Renal pelvis (tissue), 1 donor: ENCODE measurements at regions not wholly inside any gene's neighbourhood (a gene's known extent, or its start where the extent isn't known, plus 50 kb on each side); places are given as distances from the start of the nearest gene placed in this dataset.
"Not testable (repeated sequence)": the region's sequence is repeated elsewhere in the genome, so short reads cannot be mapped to it uniquely, and the experiment has no call there.

ENCODE experiments used
- DNase-seq: peaks from one replicate; pipeline ENCODE4 v3.0.0-alpha.2; 2013

DNA sequence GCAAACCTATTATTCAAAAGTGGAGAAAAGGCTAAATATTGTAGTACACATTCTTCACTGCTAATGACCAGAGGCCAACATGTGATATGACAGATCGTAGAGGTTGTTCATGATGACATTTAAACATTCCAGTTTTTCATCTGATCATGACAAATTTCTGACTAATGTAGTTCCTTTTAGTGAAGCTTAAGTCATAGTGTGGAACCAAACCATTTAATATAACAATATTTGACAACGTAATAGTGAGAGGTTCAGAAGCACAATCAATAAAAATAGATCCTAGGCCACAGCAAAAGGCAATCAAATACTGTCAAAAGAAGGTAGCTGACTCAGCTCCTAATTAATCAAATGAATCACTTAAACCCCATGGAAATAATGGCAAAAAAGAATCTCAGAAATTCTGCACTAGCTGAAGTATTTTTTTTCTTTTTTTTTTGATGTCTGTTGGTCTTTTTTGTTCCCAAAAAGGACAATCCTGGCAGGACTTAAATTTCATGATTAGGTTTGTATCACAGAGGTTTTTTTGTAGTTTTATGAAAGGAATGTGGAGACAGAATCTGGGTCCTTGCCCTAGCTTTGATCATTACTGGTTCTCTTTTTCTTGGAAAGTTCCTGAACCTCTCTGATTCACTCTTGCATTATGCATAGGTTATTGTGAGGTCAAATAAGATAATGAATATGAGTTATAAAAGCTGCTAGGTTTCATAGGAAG lies 795.0 kb downstream of the DTWD2 start:
- DNase-seq = no peak

DNA sequence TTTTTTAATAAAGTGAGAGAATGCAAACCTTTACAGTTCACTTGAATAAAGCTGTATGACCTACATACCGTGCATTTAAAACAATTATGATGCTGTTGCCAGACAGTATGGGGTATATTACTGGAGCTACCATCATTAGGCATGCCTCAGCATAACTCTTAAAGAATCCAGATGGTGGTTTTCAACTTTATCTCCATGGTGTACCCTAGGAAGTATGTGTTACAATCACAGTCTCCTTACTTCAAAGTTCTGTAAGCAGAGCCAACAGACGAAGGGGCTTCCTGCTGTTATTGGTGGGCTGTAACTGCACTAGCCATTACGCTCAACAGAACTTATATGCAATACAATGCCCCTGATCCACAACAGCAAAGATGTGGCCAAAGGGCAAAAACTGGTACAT lies 803.3 kb downstream of the DTWD2 start:
- peak; percentile 14 for DNase-seq

DNA sequence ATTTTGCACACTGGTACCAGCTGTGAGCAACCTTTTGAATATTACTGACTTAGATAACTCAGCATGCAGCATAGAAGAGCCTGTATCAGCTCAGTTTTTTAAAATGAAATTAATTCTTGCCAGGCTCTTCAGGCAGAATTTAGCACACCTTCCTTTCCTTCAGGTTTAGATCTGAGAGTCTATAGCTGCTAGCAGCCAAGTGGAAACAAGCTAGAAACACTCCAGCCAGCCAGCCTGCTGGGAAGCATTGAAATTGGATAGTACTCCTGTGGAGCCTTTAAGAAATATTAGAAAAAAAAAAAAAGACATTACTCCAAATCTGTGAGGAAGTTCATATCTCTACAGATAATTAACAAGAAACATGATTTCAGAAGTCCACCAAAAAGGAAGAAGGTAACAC lies 812.2 kb downstream of the DTWD2 start:
- no peak for DNase-seq

DNA sequence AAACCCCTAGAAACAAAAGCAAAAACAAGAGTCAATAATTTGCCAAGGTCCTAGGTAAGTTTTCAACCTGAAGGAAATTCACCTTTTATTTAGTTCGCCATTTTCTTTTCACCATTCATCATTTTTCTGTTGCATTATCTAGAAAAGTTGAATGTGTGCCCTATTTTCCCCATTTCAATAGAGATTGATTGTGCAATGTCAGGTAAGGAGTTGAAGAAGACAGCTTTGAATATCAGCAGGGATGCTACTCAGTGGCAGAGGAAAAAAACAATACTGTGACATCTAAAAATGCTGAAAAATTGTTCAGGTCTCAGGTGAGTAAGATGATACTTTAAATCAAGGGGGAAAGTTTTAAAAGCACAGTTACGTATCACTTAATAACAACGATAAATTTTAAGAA lies 813.7 kb downstream of the DTWD2 start:
- DNase-seq = no peak

DNA sequence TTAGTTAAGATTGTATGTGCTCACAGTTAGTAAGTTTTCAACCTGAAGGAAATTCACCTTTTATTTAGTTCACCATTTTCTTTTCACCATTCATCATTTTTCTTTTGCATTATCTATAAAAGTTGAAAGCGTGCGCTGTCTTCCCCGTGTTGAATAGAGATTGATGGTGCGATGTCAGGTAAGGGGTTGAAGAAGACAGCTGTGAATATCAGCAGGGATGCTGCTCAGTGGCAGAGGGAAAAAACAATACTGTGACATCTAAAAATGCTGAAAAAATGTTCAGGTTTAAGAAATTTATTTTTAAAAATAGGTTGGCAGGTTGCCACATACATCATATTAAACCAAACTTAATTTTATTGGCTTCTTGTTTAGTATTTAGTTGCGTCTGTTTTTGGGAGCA lies 815.0 kb downstream of the DTWD2 start:
- DNase-seq = no peak

DNA sequence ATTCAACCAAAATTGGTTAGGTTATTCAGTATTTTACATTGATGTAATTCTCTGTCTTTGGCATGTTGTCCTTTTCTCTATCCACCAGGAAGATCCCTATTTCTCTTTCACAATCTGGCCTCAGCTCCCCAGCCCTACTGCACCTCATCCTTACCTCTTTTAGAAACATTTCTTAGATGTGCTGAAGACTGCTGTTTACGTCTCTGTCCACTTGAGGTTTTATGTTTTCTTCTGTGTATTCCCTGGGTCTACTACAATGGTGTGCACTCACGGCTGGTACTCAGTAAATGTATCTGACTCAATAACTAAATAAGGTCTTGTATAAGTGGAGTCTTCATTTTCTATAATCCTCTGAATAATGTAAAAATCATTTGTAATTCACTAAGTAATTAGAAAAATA lies 822.7 kb downstream of the DTWD2 start:
- DNase-seq = no peak

DNA sequence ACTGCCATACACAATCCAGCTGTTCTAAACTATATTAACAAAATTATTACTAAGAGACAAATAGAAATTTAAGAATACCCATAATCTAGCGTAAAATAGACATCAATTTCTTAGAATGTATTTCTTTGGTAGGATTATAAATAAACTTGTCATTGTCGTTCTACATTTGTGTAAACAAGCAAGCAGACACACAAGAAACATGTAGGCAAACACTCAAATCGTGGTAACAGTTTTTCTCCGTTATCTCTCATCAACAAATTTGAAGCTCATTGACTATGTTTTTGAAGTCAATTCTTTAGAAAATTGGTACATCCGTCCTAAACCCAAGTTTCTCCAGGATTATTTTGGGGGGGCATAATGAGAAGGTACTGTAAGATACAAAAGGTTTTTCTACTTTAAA lies 832.2 kb downstream of the DTWD2 start:
- no peak for DNase-seq

DNA sequence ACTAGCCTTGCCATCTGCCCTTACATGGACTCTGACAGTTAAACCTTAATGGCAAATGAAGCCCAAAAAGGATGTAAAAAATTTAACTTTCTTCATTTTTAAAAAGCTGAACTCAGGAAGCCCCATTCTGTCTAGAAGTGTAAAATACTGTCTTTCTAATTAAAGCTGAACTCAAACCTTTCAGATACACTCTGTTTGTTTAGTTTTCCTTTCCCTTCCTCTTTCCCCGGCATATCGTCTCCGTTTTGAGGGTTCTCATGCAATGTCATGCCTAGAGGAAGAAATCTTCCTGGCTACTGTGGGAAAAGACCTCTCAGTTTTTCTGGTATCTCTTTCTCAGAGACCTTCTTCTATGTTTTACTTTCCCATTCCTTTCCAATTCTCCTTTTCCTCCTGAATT lies 841.5 kb downstream of the DTWD2 start:
- DNase-seq = no peak

DNA sequence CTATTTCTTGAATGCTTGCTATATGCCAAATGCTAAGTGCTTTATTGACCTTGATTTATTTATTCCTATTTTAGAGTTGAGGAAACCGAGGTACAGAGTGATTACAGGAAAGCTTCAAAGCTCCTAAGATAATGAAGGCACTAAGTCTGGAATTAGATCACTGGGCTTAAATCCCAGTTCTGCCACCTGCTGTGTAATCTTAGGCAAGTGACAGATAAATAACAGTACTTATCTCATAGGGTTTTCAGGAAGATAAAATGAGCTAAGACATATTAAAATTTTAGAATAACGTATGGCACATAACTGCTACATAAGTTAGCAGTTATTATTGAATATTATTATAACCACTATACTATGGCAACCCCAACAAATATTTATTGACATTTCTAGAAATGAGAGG lies 843.8 kb downstream of the DTWD2 start:
- DNase-seq = no peak

DNA sequence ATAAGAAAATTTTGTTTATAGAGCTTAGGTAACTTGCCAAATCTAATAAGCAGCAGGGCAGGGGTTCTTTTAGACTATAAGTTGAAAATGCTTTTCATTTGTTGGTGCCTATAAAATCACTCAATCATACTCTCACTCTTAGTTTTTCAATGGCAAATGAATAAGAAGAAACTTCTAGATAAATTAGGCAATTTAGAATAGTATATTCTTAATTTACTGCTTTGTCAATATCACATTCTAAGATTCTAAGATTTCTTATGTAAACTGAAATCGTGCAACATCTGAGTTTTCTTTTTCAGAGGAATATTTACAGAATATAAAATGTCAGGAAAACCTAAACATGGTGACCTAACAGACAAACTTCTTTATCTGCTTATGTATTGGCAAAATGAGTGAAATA lies 849.0 kb downstream of the DTWD2 start:
- no peak for DNase-seq

DNA sequence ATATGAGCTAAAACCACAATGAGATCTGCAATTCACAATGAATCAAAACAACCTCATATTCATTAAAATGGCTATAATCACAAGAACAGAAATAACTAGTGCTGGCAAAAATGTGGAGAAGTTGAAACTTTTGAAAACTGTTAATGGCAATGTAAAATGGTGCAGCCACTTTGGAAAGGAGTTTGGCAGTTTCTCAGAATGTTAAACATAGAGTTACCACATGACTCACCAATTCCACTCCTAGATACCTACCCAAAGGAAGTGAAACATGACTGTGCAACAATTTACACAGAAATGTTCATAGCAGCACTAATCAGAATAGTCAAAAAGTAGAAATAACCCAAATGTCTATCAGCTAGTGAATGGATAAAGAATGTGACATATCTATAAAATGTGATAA lies 862.2 kb downstream of the DTWD2 start:
- no peak for DNase-seq

DNA sequence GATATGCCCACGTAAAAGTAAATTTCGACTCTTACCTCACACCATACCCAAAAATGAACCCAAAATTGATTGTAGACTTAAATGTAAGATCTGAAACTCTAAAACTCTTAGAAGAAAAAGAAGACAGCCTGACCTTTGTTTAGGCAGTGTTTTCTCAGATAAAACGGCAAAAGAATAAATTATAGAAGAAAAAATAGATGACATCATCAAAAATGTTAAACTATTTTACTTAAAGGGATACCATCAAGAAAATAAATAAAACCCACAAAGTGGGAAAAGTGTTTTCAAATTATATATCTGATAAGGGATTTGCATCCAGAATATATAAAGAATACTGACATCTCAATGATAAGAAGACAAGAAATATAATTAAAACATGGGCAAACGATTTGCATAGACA lies 862.7 kb downstream of the DTWD2 start:
- no peak for DNase-seq

DNA sequence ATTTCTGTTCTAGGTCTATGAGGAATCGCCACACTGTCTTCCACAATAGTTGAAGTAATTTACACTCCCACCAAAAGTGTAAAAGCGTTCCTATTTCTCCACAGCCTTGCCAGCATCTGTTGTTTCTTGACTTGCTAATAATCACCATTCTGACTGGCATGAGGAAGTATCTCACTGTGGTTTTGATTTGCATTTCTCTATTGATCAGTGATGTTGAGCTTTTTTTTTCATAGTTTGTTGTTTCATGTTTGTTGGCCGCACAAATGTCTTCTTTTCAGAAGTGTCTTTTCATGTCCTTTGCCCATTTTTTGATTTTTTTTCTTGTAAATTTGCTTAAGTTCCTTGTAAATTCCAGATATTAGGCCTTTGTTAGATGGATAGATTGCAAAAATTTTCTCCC lies 867.1 kb downstream of the DTWD2 start:
- DNase-seq = no peak

DNA sequence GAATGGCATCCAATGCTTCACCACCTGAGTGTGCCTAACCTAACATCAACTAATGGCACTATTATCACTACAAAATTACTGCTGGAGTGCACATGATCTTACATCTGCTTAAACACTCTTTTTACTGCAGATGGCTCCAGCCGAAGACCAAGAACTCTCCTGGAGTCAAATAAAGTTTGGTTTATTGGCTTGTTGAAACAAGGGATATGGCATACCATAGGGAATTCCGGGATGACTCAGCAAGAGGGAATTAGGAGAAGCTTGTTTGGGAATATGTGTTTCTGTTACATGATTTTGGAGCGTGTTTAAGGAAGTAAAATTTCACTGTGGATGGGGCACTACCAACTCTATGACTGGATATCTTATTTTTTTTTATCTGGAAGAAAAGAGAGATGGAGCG lies 872.6 kb downstream of the DTWD2 start:
- DNase-seq = no peak

DNA sequence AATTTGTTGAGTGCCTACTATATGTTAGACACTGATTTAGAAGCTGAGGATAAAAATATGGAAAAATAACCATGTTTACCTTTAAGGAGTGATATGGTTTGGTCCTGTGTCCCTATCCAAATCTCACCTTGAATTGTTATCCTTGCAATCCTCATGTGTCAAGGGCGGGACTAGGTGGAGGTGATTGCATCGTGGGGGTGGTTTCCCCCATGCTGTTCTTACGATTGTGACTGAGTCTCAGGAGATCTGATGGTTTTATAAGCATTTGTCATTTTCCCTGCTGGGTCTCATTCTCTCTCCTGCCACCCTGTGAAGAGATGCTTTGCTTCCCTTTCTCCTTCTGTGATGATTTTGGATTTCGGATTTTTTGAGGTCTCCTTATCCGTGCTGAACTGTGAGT lies 876.4 kb downstream of the DTWD2 start:
- DNase-seq = no peak

DNA sequence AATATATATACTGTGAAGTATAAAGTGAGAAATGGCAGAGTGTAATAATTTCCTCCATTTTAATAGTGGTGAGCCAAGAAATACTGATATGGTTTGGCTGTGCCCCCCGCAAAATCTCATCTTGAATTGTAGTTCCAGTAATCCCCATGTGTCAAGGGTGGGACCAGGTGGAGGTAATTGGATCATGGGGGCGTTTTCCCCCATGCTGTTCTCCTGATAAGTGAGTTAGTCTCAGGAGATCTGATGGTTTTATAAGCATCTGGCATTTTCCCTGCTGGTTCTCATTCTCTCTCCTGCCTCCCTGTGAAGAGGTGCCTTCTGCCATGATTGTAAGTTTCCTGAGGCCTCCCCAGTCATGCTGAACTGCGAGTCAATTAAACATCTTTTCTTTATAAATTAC lies 881.1 kb downstream of the DTWD2 start:
- not testable (repeated sequence) for DNase-seq

DNA sequence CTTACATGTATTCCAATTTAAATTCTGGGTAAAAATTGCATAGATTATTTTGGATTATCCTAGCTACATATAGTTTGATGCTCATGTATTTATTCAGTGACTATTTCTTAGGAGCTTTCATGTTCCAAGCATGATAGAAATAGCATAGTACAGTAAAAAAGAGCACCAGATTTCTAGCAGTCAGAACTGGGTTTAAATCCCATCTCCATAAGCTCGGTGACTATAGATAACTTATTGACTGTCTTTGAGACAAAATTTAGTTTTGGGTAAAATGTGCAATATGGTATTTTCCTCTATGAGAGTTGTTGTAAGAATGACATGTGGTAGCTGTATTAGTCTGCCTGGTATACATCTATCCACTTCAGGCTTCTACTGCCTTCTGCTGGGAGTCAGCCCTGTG lies 889.6 kb downstream of the DTWD2 start:
- no peak for DNase-seq

DNA sequence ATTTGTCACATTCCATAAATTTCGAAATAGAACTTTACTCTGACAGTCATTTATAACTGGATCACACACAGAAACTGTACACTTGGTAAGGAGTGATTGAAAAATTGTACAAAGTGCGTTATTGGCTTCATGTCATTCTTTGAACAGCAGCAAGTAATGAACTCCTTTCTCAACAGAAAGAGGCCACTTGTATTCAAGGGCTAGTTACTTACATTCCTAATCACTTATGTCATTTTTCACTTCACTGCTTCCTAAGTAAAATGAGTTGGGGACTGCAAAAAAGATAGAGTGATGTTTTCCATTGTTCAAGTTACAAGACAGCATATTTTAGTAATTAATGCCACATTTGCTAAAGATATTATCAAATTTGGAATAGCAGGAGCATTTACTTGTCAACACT lies 893.2 kb downstream of the DTWD2 start:
- no peak for DNase-seq

DNA sequence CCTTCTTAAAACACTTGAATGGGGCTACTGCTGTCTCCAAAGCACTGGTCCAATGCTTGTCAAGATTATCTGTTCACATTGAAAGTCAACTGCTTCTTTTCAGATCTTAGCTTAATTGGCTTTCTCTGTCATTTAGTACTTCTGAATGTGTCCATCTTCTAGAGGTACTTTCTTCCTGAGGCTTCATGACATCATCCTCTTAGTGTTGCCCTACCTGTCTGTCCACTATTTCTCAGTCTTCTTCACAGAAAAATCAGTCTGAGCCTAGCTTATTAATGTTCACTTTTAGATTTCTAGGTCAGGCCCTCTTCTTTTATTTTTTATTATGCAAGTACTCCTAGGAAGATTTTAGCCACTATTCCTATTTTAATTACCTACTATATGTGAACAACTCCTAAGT lies 899.9 kb downstream of the DTWD2 start:
- no peak for DNase-seq

DNA sequence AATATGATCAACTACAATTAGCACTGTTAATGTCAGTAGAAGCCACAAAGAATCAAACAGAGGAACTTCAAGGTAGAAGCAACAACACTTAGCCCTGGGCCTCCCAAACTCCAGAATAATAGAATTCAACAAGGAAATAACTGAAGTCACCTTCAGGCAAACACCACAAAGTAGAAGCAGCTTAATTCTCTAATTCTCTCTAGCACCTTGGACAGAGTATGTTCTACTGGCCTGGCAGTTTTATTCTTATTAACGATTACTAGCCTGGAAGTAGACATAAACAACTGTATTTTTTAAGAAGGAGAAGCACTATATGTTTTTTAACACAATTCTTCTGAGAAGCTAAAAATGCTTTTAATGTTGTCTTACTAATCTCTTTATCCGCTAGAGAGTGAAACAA lies 911.9 kb downstream of the DTWD2 start:
- DNase-seq = no peak

DNA sequence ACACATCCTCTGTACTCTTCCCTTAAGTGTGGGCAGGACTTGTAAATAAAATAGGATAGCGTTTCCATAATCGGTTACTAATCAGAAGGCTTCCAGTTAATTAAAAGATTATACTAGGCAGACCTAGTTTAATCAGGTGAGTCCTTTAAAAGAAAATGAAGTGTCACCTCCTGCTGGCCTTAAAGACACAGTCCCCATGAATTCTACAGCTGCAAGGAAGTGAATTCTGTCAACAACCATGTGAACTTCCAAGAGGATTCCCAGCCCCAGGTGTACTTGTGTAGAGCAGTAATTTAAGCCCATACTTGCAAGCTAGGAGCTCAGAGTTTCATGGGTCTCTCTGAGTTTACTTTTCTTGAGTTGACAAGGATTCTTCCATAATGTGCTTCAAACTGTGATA lies 918.3 kb downstream of the DTWD2 start:
- no peak for DNase-seq

DNA sequence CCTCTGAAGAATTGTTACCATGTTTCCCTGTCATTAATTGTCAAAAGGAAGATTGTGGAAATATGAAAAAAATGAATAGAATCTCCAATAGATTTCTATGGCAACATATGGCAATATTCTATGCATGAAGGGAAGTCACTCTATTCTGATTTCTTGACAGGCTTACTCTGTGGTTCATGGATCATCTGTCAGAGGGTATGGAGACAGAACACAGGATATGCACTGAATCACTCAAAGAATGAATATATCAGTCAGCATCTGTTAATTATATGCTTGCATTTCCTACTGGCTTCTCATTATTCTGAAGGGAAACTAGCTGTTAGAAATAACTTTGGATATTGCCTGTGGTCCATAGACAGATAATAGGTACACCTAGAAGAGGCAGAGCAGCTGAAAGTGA lies 918.9 kb downstream of the DTWD2 start:
- DNase-seq = no peak

DNA sequence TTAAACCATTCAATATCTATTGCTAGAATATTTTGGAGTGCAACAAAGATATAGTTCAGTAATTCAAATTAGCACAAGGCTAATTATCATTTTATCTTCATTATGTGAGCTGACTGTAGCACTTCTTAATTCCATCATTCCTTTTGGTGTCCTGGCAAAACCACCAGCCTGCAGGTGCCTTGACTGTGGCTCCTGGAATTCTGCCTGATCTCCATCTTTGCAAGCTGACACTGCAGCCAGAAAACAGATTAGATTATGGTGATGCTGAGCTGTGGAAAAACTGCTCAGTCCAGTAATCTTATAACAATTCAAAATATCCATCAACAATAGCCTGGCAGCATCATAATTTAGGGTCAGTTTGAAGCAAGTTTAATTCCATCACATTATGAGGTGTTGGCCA lies 919.5 kb downstream of the DTWD2 start:
- DNase-seq = no peak

DNA sequence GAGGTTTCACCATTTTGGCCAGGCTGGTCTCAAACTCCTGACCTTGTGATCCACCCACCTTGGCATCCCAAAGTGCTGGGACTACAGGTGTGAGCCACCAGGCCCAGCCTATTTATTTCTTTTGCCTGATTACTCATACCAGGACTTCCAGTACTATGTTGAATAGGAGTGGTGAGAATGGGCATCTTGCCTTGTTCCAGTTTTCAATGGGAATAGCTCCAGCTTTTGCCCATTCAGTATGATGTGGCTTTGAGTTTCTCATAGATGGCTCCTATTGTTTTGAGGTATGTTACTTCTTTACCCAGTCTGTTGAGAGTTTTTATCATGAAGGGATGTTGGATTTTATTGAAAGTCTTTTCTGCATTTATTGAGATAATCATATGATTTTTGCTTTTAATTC lies 924.5 kb downstream of the DTWD2 start:
- DNase-seq = not testable (repeated sequence)

DNA sequence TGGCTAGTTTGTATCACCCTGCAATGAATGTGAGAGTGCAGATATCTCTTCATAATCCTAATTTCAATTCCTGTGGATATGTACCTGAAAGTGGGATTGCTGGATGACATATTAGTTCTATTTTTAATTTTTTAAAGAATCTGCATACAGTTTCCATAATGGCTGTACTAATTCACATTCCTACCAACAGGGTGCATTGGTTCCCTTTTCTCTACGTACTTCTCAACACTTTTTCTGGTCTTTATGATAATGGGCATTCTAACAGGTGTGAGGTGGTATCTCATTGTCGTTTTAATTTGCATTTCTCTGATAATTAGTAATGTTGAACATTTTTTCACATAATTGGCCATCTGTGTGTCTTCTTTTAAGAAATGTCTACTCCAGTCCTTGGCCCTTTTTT lies 927.5 kb downstream of the DTWD2 start:
- no peak for DNase-seq
